Astrocyte of the hippocampus (primary cell): ENCODE measurements at regions not wholly inside any gene's neighbourhood (a gene's known extent, or its start where the extent isn't known, plus 50 kb on each side); places are given as distances from the start of the nearest gene placed in this dataset.
A peak's percentile ranks its signal among the peaks of the same experiment; 100 is the strongest.

Source experiments
- DNase-seq: peaks from one replicate; pipeline ENCODE4 v3.0.0; 2011; ENCODE audit warnings: low read depth, low spot score

- peak; percentile 9 for DNase-seq
These were observed 316.8 kb downstream of the VPS13C start for GRCh38 chr15:61743345-61743909.

- DNase-seq, result no peak
These were observed 317.7 kb downstream of the VPS13C start for GRCh38 chr15:61742591-61742990.

- DNase-seq, result no peak
These were observed 323.5 kb downstream of the VPS13C start for GRCh38 chr15:61736790-61737189.

GRCh38 chr15:61731099-61731498, 329.1 kb downstream of the VPS13C start:
- DNase-seq, result no peak

GRCh38 chr15:61729646-61730045, 330.6 kb downstream of the VPS13C start:
- no peak for DNase-seq

GRCh38 chr15:61726166-61726565, 334.1 kb downstream of the VPS13C start:
- no peak for DNase-seq

GRCh38 chr15:61725251-61725650, 335.0 kb downstream of the VPS13C start:
- DNase-seq, result no peak

GRCh38 chr15:61724251-61724939, 335.9 kb downstream of the VPS13C start:
- DNase-seq, result no peak

GRCh38 chr15:61721418-61721817, 338.8 kb downstream of the VPS13C start:
- no peak for DNase-seq

- no peak for DNase-seq
These were observed 340.0 kb downstream of the VPS13C start for GRCh38 chr15:61720197-61720704.

- DNase-seq, result peak; percentile 72
These were observed 345.2 kb downstream of the VPS13C start for GRCh38 chr15:61715082-61715481.

GRCh38 chr15:61712129-61712759, 348.0 kb downstream of the VPS13C start:
- no peak for DNase-seq

GRCh38 chr15:61702224-61703020, 357.8 kb downstream of the VPS13C start:
- DNase-seq, result no peak

GRCh38 chr15:61701455-61701854, 358.8 kb downstream of the VPS13C start:
- no peak for DNase-seq

GRCh38 chr15:61700803-61701202, 359.4 kb downstream of the VPS13C start:
- DNase-seq, result no peak

GRCh38 chr15:61697796-61698195, 362.5 kb downstream of the VPS13C start:
- no peak for DNase-seq

GRCh38 chr15:61689067-61689466, 371.2 kb downstream of the VPS13C start:
- no peak for DNase-seq

- no peak for DNase-seq
These were observed 372.6 kb downstream of the VPS13C start for GRCh38 chr15:61687651-61688050.

- no peak for DNase-seq
These were observed 373.1 kb downstream of the VPS13C start for GRCh38 chr15:61687124-61687523.

GRCh38 chr15:61685971-61686370, 374.3 kb downstream of the VPS13C start:
- no peak for DNase-seq

GRCh38 chr15:61685534-61685933, 374.7 kb downstream of the VPS13C start:
- no peak for DNase-seq
